Neuronal stem cell (in vitro differentiated cells): ENCODE measurements at regions not wholly inside any gene's neighbourhood (a gene's known extent, or its start where the extent isn't known, plus 50 kb on each side); places are given as distances from the start of the nearest gene placed in this dataset.
A peak's percentile ranks its signal among the peaks of the same experiment; 100 is the strongest.

Experiments used
- DNase-seq: peaks from one replicate; pipeline ENCODE4 v3.0.0-alpha.2; 2013; ENCODE audit warnings: low spot score
- H2AFZ ChIP-seq: one replicate; pipeline ENCODE4 v1.6.1; 2013; ENCODE audit warnings: mild to moderate bottlenecking, low read length, inconsistent platforms
- H2AK5ac ChIP-seq: 2 replicates; pipeline ENCODE4 v1.6.1; 2013; ENCODE audit warnings: low read depth, mild to moderate bottlenecking, inconsistent platforms, low read length, moderate library complexity, mixed read lengths
- H2BK120ac ChIP-seq: 2 replicates; pipeline ENCODE4 v1.6.1; 2013; ENCODE audit warnings: low read depth, mild to moderate bottlenecking, inconsistent platforms, low read length, moderate library complexity, mixed read lengths
- H2BK12ac ChIP-seq: one replicate; pipeline ENCODE4 v1.6.1; 2013; ENCODE audit warnings: low read length, inconsistent platforms
- H2BK15ac ChIP-seq: 2 replicates; pipeline ENCODE4 v1.6.1; 2013; ENCODE audit warnings: mild to moderate bottlenecking, low read length, inconsistent platforms, mixed read lengths
- H2BK5ac ChIP-seq: one replicate; pipeline ENCODE4 v1.6.1; 2013; ENCODE audit warnings: inconsistent platforms, mild to moderate bottlenecking, low read length, moderate library complexity
- H3K14ac ChIP-seq: one replicate; pipeline ENCODE4 v1.6.1; 2013; ENCODE audit warnings: low read length, inconsistent platforms
- H3K18ac ChIP-seq: 2 replicates; pipeline ENCODE4 v1.6.1; 2013; ENCODE audit warnings: low read length, inconsistent platforms
- H3K23ac ChIP-seq: 2 replicates; pipeline ENCODE4 v1.6.1; 2013; ENCODE audit warnings: low read depth, mild to moderate bottlenecking, mixed read lengths, low read length, inconsistent platforms; ENCODE audit not compliant: poor library complexity
- H3K27ac ChIP-seq: replicated peaks from 3 replicates; pipeline ENCODE4 v1.5.1; 2013; ENCODE audit warnings: low read length, inconsistent platforms
- H3K27me3 ChIP-seq, 3 experiments: 2 replicates each; pipeline ENCODE4 v1.6.1; 2013; ENCODE audit warnings: low read length in 3 of 3, mild to moderate bottlenecking in 2 of 3, inconsistent platforms in 1 of 3, low read depth in 1 of 3, mixed read lengths in 1 of 3, moderate library complexity in 1 of 3; ENCODE audit not compliant: control insufficient read depth in 3 of 3, insufficient read depth in 3 of 3
- H3K36me3 ChIP-seq, 2 donors: replicated peaks in 1 of 2; 2 replicates each; pipeline ENCODE4 v1.6.1; 2013; ENCODE audit warnings: low read length in 2 of 2; ENCODE audit not compliant: control insufficient read depth in 2 of 2, insufficient read depth in 2 of 2
- H3K4ac ChIP-seq: 2 replicates; pipeline ENCODE4 v1.6.1; 2013; ENCODE audit warnings: inconsistent platforms, mild to moderate bottlenecking, low read length, moderate library complexity
- H3K4me1 ChIP-seq, 2 donors: 1 replicate in 1 of 2; 2 replicates in 1 of 2; pipeline ENCODE4 v1.6.1; 2013; ENCODE audit warnings: low read length in 2 of 2, low read depth in 1 of 2; ENCODE audit not compliant: control insufficient read depth in 2 of 2, insufficient read depth in 1 of 2
- H3K4me2 ChIP-seq: one replicate; pipeline ENCODE4 v1.6.1; 2013; ENCODE audit warnings: mild to moderate bottlenecking, low read length, inconsistent platforms; ENCODE audit not compliant: insufficient read depth, poor library complexity, severe bottlenecking
- H3K4me3 ChIP-seq, 2 donors: 2 replicates each; pipeline ENCODE4 v1.5.1; 2013; ENCODE audit warnings: low read length in 2 of 2, mild to moderate bottlenecking in 2 of 2, inconsistent platforms in 1 of 2, moderate library complexity in 1 of 2
- H3K79me1 ChIP-seq: one replicate; pipeline ENCODE4 v1.6.1; 2013; ENCODE audit warnings: low read depth, mild to moderate bottlenecking, inconsistent platforms, low read length, moderate library complexity
- H3K9ac ChIP-seq: one replicate; pipeline ENCODE4 v1.6.1; 2013; ENCODE audit warnings: mild to moderate bottlenecking, low read depth, low read length, inconsistent platforms; ENCODE audit not compliant: poor library complexity
- H3K9me3 ChIP-seq, 2 donors: replicated peaks in 1 of 2; 2 replicates each; pipeline versions ENCODE3 to v1.6.1; 2013; ENCODE audit warnings: low read length in 2 of 2, mild to moderate bottlenecking in 2 of 2, inconsistent platforms in 1 of 2, low read depth in 1 of 2, mixed read lengths in 1 of 2, moderate library complexity in 1 of 2; ENCODE audit not compliant: control insufficient read depth in 2 of 2, insufficient read depth in 1 of 2
- H4K8ac ChIP-seq: one replicate; pipeline ENCODE4 v1.6.1; 2013; ENCODE audit warnings: low read depth, mild to moderate bottlenecking, inconsistent platforms, low read length, moderate library complexity
- H4K91ac ChIP-seq: one replicate; pipeline ENCODE4 v1.6.1; 2013; ENCODE audit warnings: low read length, low read depth, mild to moderate bottlenecking, inconsistent platforms; ENCODE audit not compliant: poor library complexity
- WGBS, 2 donors: extraction: QIAGEN DNeasy Blood & Tissue Kit; methylation state at CpG; one replicate each; pipeline ENCODE4 v1.1.7; 2013; ENCODE audit warnings: missing lambda C conversion rate in 2 of 2, mixed read lengths in 1 of 2; ENCODE audit not compliant: insufficient read length in 2 of 2, insufficient replicate concordance in 1 of 2; ENCODE audit errors: extremely low coverage in 2 of 2; 5-methylcytosine and 5-hydroxymethylcytosine counted together

DNA sequence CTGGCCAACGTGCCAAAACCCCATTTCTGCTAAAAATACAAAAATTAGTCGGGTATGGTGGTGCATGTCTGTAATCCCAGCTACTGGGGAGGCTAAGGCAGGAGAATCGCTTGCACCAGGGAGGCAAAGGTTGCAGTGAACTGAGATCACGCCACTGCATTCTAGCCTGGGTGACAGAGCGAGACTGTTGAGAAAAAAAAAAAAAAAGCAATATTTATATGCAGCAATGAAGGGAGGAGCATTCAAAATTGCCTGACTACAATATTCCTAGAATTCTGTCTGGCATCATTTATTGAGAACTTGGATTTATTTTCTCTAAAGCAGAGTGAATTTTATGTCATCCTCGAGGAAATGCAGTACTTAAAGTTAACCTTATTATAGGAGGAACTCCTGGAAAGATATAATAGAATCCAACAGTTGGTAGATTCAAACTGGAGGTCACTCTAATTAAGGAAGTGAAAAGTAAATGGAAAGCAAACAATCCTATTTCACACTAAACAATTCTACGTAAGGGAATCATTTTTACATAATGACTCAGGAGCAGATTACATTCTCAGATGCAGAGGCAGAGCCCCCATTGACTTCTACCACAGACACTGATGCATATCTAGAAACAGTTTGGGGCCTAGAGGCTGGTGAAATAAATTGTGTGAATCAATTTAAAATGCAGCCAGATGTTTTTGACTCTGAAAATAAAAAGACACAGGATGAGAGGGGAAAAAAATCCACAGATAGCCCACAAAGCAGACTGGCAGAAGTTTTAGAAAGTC lies 82.1 kb upstream of the FHIT start:
- Histone ChIP-seq H3K4me1 (no peaks in the 10 kb centered on the region), H2BK5ac (no peak overlapping the region)
- no CpG with 5 or more reads among the region's 7 CpGs for WGBS, 2 donors

DNA sequence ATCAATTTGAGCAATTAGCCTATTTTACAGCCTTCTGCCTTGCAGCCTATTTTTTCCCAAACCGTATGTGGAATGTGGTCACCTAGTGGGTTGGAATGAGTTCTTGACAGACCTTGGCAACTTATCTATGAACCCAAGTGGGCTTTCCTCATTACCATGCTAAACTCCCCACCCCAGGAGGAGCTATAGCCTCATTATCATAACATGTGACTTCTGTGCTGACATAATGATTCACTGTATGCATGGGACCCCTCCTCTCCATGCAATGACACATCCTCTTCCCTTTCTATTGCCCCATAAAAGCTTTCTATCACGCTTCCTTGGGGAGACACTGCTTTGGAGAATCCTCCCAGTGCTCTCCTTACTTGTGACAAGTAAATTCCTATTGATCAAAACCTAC lies 83.5 kb upstream of the FHIT start:
- H2BK120ac ChIP-seq = no peak overlapping the region
- H3K23ac ChIP-seq = no peak overlapping the region
- no peak overlapping the region for H4K91ac ChIP-seq
- H3K36me3 ChIP-seq = no peaks in the 10 kb centered on the region
- no peak for DNase-seq
- H3K14ac ChIP-seq = no peak overlapping the region
- no peak overlapping the region for H2BK12ac ChIP-seq
- H3K27ac ChIP-seq = no peak overlapping the region
- no peak overlapping the region for H2BK5ac ChIP-seq
- no peak overlapping the region for H2AK5ac ChIP-seq
- H3K4me1 ChIP-seq = no peaks in the 10 kb centered on the region
- H3K79me1 ChIP-seq = no peaks in the 10 kb centered on the region
- H2BK15ac ChIP-seq = no peak overlapping the region
- no peak overlapping the region for H2AFZ ChIP-seq
- peak overlapping the region in 1 of 2 donors; percentile 24 for H3K4me3 ChIP-seq
- H3K18ac ChIP-seq = no peak overlapping the region
- H3K4ac ChIP-seq = no peak overlapping the region
- no CpG with 5 or more reads among the region's 2 CpGs for WGBS, 2 donors
- H3K9me3 ChIP-seq = no peaks in the 10 kb centered on the region
- H4K8ac ChIP-seq = no peak overlapping the region
- no peaks in the 10 kb centered on the region for H3K27me3 ChIP-seq
- H3K4me2 ChIP-seq = no peak overlapping the region
- H3K9ac ChIP-seq = no peak overlapping the region

More for the DNA sequence above, 82.1 kb upstream of the FHIT start:
- H3K79me1 ChIP-seq = no peaks in the 10 kb centered on the region
- no peak overlapping the region for H3K23ac ChIP-seq
- no peak overlapping the region for H4K91ac ChIP-seq
- H2AK5ac ChIP-seq = no peak overlapping the region
- H2BK12ac ChIP-seq = no peak overlapping the region
- no peak overlapping the region for H3K4ac ChIP-seq
- H3K27ac ChIP-seq = no peak overlapping the region
- H3K9ac ChIP-seq = no peak overlapping the region
- DNase-seq = no peak
- H2BK120ac ChIP-seq = no peak overlapping the region
- H3K36me3 ChIP-seq = no peaks in the 10 kb centered on the region
- no peak overlapping the region for H2AFZ ChIP-seq
- H3K27me3 ChIP-seq = no peaks in the 10 kb centered on the region
- no peak overlapping the region for H2BK15ac ChIP-seq
- H3K18ac ChIP-seq = no peak overlapping the region
- no peaks in the 10 kb centered on the region for H3K9me3 ChIP-seq
- H3K14ac ChIP-seq = no peak overlapping the region
- no peak overlapping the region for H3K4me3 ChIP-seq
- H4K8ac ChIP-seq = no peak overlapping the region
- no peak overlapping the region for H3K4me2 ChIP-seq

DNA sequence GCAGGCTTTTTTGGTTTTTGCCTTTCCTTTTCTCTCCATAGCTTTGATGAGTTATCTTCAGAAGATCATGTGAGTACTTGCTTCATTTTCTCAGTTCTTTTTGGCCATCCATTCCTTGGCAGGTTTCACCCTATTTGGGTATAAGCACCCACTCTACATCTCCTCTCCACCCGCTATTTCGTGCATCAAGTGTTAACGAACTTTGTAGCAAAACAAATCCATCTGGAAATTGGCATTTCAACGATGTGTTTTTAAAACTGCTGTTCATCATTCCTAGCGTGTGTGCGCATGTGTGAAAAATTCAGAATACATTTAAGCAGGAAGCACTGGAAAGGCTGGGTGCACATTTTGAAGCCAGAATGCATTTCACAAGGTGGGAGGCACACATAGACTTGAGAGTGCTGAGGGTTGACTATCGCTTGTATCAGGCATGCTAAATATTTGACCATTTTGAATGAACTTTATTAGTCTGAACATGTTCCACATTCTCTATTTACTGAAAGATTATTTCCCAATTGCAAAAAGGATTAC lies 89.7 kb upstream of the FHIT start:
- no peak overlapping the region for H3K9ac ChIP-seq
- H4K8ac ChIP-seq = no peak overlapping the region
- no peak overlapping the region for H2BK12ac ChIP-seq
- no peaks in the 10 kb centered on the region for H3K9me3 ChIP-seq
- H3K4me1 ChIP-seq = peaks cover 1 to 3% of the 10 kb centered on the region in 2 donors
- no peaks in the 10 kb centered on the region for H3K79me1 ChIP-seq
- H2BK120ac ChIP-seq = no peak overlapping the region
- no CpG with 5 or more reads among the region's 7 CpGs for WGBS, 2 donors
- no peak overlapping the region for H3K18ac ChIP-seq
- H3K4ac ChIP-seq = no peak overlapping the region
- H2AFZ ChIP-seq = no peak overlapping the region
- H2AK5ac ChIP-seq = no peak overlapping the region
- H3K4me2 ChIP-seq = no peak overlapping the region
- H3K23ac ChIP-seq = no peak overlapping the region
- no peak overlapping the region for H3K27ac ChIP-seq
- H3K14ac ChIP-seq = no peak overlapping the region
- H4K91ac ChIP-seq = no peak overlapping the region
- H2BK5ac ChIP-seq = no peak overlapping the region
- no peak for DNase-seq
- no peaks in the 10 kb centered on the region for H3K36me3 ChIP-seq
- no peak overlapping the region for H3K4me3 ChIP-seq
- no peak overlapping the region for H2BK15ac ChIP-seq
- no peaks in the 10 kb centered on the region for H3K27me3 ChIP-seq

DNA sequence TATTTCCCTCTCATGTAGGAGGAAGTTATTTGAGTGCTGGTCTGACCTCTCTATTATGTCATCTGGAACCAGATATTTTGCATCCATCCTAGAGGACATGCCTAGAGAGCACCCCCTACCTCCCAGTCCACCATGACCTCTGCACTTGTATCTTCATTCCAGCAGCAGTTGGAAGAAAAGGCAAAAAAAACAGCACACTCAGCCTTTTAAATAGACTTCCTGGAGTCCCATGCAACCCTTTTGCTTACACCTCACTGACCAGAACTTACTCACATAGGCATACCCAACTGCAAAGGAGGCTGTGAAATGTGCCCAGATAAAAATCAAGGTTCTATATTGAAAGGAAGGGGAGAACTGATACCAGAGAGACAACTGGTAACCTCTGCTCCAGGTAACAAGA lies 92.3 kb upstream of the FHIT start:
- H2BK120ac ChIP-seq = no peak overlapping the region
- no peak for DNase-seq

More for the DNA sequence above, 92.3 kb upstream of the FHIT start:
- H3K27me3 ChIP-seq = no peaks in the 10 kb centered on the region
- H2AFZ ChIP-seq = no peak overlapping the region
- H4K8ac ChIP-seq = no peak overlapping the region
- H2BK12ac ChIP-seq = no peak overlapping the region
- no peak overlapping the region for H3K27ac ChIP-seq
- H3K4me1 ChIP-seq = peaks cover 1 to 3% of the 10 kb centered on the region in 2 donors
- no peak overlapping the region for H4K91ac ChIP-seq
- no peak overlapping the region for H3K9ac ChIP-seq
- no peak overlapping the region for H3K18ac ChIP-seq
- H2BK15ac ChIP-seq = no peak overlapping the region
- H3K23ac ChIP-seq = no peak overlapping the region
- no peak overlapping the region for H2BK5ac ChIP-seq
- no peaks in the 10 kb centered on the region for H3K79me1 ChIP-seq
- H3K4me2 ChIP-seq = no peak overlapping the region
- H3K4me3 ChIP-seq = no peak overlapping the region
- H3K9me3 ChIP-seq = no peaks in the 10 kb centered on the region
- H3K36me3 ChIP-seq = no peaks in the 10 kb centered on the region
- no peak overlapping the region for H3K14ac ChIP-seq
- H2AK5ac ChIP-seq = no peak overlapping the region
- no peak overlapping the region for H3K4ac ChIP-seq
